HG02970 (cell line): ENCODE measurements at regions not wholly inside any gene's neighbourhood (a gene's known extent, or its start where the extent isn't known, plus 50 kb on each side); places are given as distances from the start of the nearest gene placed in this dataset.
"Not testable (repeated sequence)": the region's sequence is repeated elsewhere in the genome, so short reads cannot be mapped to it uniquely, and the experiment has no call there.

Source experiments
- ATAC-seq: cut with Tn5 transposase; IDR thresholded peaks from one replicate; pipeline ENCODE4 v1.9.1; 2021; ENCODE audit warnings: mild to moderate bottlenecking, moderate library complexity, moderate number of reproducible peaks; ENCODE audit not compliant: unreplicated experiment, low FRiP score

- ATAC-seq = no peak
These were observed 939.4 kb downstream of the C4orf33 start for GRCh38 chr4:130035391-130035790.

- not testable (repeated sequence) for ATAC-seq
These were observed 941.9 kb downstream of the C4orf33 start for GRCh38 chr4:130037866-130038265.

GRCh38 chr4:130038540-130038939, 942.6 kb downstream of the C4orf33 start:
- ATAC-seq = not testable (repeated sequence)

DNA sequence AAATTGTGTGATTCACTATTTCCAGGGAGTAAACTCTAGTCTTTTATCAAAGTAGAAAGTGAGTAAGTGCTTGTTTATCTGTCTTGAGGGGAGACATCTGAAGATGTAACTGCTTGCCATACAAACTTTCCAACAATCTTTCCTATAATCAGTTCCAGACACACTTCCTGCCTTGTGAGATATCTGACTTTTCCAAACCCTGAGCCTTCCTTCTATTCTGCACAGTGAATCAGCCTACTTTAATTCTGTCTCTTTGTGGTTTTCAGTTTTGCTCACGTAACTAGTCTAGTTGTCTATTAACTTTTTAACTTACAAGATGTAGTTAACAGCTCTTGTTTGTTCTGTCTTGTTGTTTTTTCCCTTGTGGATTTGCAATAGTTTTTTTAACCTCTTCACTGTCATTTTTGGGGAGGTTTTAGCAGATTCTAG, 947.8 kb downstream of the C4orf33 start:
- peak; percentile 81 for ATAC-seq

DNA sequence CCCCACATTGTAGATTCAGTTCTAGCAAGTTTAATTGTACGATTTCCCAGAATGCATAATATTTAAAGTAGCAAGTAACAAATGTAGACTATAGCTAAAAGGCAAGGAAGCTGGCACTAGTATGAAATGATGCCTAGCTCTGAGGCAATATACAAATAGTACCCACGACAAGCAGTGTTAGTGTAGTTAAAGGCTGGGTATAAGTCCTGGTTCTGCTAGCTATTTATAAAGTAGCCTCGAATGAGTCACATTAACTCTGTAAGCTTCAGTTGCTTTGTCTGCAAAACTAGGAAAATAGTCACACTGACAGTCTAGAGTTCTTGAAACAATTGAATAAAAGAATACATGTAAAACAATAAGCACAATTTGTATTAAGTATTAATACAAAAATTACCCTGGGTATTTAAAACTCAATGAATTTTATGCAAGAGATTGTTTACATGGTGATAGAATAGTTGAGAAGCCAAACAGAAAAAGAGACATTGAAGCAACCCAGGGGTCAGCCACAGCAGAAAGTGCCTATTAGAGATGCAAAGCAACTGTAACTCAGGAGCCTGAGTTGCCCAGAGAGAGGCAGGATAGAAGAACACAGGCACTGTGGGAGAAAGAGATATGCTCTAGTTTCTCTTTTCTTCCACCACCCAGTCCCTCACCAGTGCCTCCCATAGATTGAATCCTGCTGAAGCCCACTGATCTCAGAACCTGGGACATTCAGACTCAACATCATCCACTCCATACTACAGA, 949.0 kb downstream of the C4orf33 start:
- ATAC-seq = no peak

DNA sequence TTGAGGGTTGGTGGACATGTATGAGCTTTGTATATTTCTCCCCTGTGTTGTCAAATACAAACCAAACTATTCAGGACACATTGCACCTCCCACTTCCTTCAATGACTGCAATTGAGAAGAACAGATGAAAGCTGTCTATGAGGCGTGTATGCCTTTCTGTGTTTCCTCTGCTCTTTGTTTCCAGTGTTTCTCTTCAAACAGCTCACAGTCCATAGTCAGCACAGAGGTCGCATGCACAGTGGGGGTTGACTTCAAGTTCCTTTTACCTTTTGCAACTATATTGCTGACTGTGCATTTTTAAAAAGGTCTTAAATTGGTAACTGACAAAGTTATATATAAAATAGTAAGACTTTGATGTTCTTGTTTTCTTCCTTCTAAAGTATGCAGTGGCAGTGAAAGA, 957.8 kb downstream of the C4orf33 start:
- no peak for ATAC-seq

DNA sequence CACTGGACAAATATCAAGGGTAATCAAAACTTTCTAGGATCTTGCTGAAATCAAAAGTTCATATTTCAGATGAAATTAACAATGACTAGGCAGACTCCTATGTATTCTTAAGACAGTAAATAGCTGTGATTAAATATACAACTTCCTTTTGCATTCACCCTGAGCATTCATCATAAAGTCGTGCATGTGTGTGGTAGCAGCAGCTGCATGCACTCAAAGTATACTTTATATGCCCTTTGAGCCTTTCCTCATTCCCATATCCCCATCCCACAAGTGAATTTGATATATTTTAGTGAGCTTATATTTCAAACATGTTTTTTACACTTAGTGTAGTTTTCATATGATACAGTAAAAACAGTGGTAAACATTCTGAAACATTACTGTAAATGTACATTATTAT, 959.0 kb downstream of the C4orf33 start:
- ATAC-seq = no peak

- ATAC-seq = no peak
These were observed 960.3 kb downstream of the C4orf33 start for GRCh38 chr4:130056286-130056685.

DNA sequence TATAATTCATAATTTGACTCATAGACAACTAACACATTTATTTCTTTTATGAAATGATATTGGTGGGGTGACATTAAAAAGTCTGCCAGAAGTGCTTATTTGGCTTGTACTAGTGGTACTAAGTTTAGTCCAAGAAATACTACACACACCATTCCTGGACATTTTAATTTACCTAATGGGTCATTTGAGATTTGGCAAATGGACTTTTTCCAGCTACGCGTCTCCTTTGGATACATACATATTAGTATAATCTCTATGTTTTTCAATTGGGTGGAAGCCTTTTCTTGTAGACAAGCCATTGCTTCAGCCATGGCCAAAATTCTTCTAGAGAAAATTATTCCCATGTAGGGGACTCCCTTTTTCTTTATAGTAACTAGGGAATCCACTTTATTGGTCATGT, 968.5 kb downstream of the C4orf33 start:
- ATAC-seq = no peak

DNA sequence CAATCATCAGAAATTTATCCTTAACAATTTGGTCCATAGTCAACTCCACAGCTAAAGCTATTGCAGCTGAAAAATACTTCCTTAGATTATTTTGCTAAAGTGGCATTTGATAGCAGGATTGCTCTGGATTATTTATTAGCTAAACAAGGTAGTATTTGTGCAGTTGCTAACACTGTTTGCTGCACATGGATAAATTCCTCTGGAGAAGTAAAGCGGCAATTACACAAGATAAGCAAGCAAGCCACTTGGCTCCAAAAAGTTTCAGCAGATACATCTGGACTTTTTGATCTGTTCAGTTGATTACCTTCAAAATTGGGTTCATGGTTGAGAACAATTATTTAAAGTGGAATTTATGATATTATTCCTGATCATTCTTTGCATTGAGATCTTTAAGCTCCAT, 971.5 kb downstream of the C4orf33 start:
- ATAC-seq = no peak

GRCh38 chr4:130068072-130068471, 972.1 kb downstream of the C4orf33 start:
- ATAC-seq = no peak

DNA sequence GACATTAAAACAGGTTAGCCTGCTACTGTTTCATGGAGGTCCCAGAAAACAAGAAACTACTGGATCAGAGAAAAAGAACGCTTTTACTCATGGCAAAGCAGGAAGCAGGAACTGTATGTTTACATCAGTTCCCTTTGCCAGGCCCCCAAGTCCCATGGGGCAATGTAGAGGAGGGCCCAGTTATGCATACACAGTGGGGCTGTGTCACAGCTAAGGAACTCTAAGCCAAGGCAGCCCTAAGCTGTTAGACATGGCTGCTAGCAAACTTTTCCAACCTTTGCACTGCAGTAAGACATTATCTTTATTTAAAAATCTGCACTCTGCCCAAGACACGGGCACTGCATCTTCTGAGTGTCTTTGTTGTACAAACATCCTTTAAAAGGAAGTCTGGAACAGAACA, 975.8 kb downstream of the C4orf33 start:
- no peak for ATAC-seq

GRCh38 chr4:130073145-130073790, 977.3 kb downstream of the C4orf33 start:
- ATAC-seq = no peak

- ATAC-seq = no peak
These were observed 978.1 kb downstream of the C4orf33 start for GRCh38 chr4:130074096-130074495.

DNA sequence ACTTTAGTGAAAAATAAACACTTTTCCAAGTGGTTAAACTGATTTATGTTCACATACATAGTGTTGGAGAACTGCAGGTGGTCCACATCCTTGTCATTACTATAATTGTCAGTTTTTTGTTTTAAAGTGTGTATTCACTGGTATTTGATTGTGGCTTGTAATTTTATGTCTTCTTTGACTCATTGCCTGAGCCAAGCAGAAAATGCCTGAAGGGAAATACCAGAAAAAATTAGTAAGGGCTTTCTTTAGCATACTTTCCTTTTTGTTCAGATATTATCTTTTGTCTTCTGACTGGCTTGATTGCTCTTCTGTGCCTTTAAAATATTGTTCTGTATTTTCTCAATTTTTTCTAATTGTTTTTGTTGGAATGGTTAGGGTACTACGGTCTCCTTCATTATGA, 981.3 kb downstream of the C4orf33 start:
- ATAC-seq = no peak

DNA sequence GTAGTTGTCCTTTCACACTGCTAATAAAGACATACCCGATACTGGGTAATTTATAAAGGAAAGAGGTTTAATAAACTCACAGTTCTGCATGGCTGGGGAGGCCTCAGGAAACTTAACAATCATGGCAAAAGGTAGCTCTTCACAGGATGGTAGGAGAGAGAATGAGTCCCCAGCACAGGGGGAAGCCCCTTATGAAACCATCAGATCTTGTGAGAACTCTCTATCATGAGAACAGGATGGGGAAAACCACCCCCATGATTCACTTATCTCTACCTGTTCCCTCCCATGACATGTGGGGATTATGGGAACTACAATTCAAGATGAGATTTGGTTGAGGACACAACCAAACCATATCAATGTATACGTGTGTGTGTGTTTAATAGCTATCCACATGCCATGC, 983.1 kb downstream of the C4orf33 start:
- ATAC-seq = not testable (repeated sequence)

- no peak for ATAC-seq
These were observed 985.0 kb downstream of the C4orf33 start for GRCh38 chr4:130080872-130081451.

DNA sequence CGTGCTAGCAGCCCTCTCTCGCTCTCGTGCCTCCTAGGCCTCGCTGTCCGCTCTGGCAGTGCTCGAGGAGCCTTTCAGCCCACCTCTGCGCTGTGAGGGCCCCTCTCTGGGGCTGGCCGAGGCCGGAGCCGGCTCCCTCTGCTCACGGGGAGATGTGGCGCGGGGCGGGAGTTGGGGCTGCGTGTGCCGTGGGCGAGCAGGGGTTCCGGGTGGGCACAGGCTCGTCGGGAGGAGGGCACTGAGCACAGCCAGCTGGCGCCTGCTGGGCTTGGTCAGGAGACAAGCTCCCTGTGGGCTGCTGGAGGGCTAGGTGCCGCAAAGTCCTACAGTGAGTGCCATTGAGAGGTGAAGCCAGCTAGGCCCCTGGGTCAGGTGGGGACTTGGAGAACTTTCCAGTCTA, 994.5 kb downstream of the C4orf33 start:
- ATAC-seq = no peak

GRCh38 chr4:130092187-130093015, 996.4 kb downstream of the C4orf33 start:
- ATAC-seq = no peak

GRCh38 chr4:130099105-130099504, 1003.2 kb downstream of the C4orf33 start:
- ATAC-seq = no peak

- no peak for ATAC-seq
These were observed 1014.2 kb downstream of the C4orf33 start for GRCh38 chr4:130110189-130110588.
